ENCODE measurements at regions not wholly inside any gene's neighbourhood (a gene's known extent, or its start where the extent isn't known, plus 50 kb on each side); places are given as distances from the start of the nearest gene placed in this dataset.
"Not testable (repeated sequence)": the region's sequence is repeated elsewhere in the genome, so short reads cannot be mapped to it uniquely, and the experiment has no call there.

DNA sequence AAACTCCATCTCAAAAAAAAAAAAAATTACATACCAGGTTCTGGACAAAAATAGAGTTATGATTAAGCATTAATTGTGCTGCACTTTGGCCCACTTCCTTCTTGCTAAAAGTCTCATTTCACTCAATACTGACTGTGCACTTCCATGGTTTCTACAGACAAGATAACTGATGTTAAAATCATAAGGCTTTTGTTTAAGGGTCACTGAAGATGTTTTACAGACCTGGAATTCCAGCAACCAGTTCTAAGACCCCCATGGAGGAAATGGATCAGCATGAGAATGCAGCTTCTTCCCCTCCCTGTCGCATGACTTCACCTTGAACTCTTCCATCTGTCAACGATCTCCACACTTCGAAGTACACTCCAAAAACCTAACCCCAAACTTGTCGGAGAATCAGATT is 1191.8 kb upstream of the AUTS2 start:
- ChIA-PET POLR2A (no interaction called here), CTCF (no interaction called here)
- no peak for DNase-seq (ENCODE audit: extremely low spot score)
- TF ChIP-seq, protein P1, sequence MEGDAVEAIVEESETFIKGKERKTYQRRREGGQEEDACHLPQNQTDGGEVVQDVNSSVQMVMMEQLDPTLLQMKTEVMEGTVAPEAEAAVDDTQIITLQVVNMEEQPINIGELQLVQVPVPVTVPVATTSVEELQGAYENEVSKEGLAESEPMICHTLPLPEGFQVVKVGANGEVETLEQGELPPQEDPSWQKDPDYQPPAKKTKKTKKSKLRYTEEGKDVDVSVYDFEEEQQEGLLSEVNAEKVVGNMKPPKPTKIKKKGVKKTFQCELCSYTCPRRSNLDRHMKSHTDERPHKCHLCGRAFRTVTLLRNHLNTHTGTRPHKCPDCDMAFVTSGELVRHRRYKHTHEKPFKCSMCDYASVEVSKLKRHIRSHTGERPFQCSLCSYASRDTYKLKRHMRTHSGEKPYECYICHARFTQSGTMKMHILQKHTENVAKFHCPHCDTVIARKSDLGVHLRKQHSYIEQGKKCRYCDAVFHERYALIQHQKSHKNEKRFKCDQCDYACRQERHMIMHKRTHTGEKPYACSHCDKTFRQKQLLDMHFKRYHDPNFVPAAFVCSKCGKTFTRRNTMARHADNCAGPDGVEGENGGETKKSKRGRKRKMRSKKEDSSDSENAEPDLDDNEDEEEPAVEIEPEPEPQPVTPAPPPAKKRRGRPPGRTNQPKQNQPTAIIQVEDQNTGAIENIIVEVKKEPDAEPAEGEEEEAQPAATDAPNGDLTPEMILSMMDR (IDR thresholded peaks at IDR 0.05; ENCODE audit: control extremely low read depth, extremely low read depth, low read depth, missing control alignments) = no peak

GRCh38 chr7:68407460-68407859 is 1190.8 kb upstream of the AUTS2 start:
- POLR2A ChIA-PET = no interaction called here
- CTCF ChIA-PET = no interaction called here
- no peak for DNase-seq (ENCODE audit: extremely low spot score)
- TF ChIP-seq, protein P1 (IDR thresholded peaks at IDR 0.05; ENCODE audit: control extremely low read depth, extremely low read depth, low read depth, missing control alignments) = no peak

GRCh38 chr7:68408873-68409272 is 1189.4 kb upstream of the AUTS2 start:
- ChIA-PET CTCF (no interaction called here), POLR2A (no interaction called here)
- DNase-seq (ENCODE audit: extremely low spot score) = no peak
- TF ChIP-seq, protein P1 (IDR thresholded peaks at IDR 0.05; ENCODE audit: control extremely low read depth, extremely low read depth, low read depth, missing control alignments) = no peak

DNA sequence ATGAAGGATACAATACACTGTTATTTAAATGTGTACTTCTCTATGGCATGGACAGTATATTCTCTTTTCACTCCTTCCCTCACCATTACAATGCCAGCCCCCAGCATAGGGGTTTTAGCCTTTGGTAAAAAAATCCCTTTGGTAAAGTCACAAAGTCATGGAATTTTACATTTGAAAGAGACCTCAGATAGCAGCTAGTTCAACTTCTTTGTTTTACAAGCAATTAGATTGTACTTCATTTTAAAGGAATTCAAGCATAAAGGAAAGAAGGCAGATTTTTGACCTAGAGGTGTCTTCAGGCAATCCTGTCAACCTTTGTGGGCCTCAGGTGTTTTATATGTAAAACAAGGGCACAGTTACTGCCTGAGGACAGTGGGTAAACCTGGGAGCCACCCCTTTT is 1188.4 kb upstream of the AUTS2 start:
- ChIA-PET CTCF (no interaction called here), POLR2A (no interaction called here)
- TF ChIP-seq, protein P1 (IDR thresholded peaks at IDR 0.05; ENCODE audit: control extremely low read depth, extremely low read depth, low read depth, missing control alignments) = no peak
- DNase-seq (ENCODE audit: extremely low spot score) = no peak

DNA sequence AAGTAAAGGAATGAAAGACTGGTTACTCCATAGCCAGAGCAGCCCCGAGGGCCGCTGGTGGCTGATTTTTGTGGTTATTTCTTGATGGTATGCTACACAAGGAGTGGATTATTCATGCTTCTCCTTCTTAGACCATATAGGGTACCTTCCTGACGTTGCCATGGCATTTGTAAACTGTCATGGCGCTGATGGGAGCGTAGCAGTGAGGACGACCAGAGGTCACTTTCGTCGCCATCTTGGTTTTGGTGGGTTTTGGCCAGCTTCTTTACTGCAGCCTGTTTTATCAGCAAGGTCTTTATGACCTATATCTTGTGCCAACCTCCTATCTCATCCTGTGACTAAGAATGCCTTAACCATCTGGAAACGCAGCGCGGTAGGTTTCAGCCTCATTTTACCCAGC is 1187.6 kb upstream of the AUTS2 start:
- CTCF ChIA-PET = interaction anchor here (1.4 to 1.5 kb wide), 2 partner anchors 10 to 31 kb away, joined by 4 to 5 read pairs; no protein-coding TSS in a partner anchor
- POLR2A ChIA-PET = interaction anchor here (0.6 kb wide), 1 partner anchor 9 kb away, joined by 4 read pairs; no protein-coding TSS in a partner anchor
- not testable (repeated sequence) for DNase-seq (ENCODE audit: extremely low spot score)

- POLR2A ChIA-PET = no interaction called here
- CTCF ChIA-PET = interaction anchor here (1.4 to 1.5 kb wide), 2 partner anchors 9 to 30 kb away, joined by 4 to 5 read pairs; no protein-coding TSS in a partner anchor
- DNase-seq (ENCODE audit: extremely low spot score) = no peak
- TF ChIP-seq, protein P1 (IDR thresholded peaks at IDR 0.05; ENCODE audit: control extremely low read depth, extremely low read depth, low read depth, missing control alignments) = no peak
Measured at GRCh38 chr7:68411742-68412141, 1186.5 kb upstream of the AUTS2 start.

GRCh38 chr7:68414631-68415425 is 1183.4 kb upstream of the AUTS2 start:
- ChIA-PET CTCF (no interaction called here), POLR2A (no interaction called here)
- no peak for DNase-seq (ENCODE audit: extremely low spot score)
- TF ChIP-seq, protein P1 (IDR thresholded peaks at IDR 0.05; ENCODE audit: control extremely low read depth, extremely low read depth, low read depth, missing control alignments) = no peak
